NCI-H187 (cell line): ENCODE measurements at regions not wholly inside any gene's neighbourhood (a gene's known extent, or its start where the extent isn't known, plus 50 kb on each side); places are given as distances from the start of the nearest gene placed in this dataset.
"Not testable (repeated sequence)": the region's sequence is repeated elsewhere in the genome, so short reads cannot be mapped to it uniquely, and the experiment has no call there.

ENCODE experiments used
- DNase-seq, 2 experiments: peaks; one replicate each; lab custom pipeline; 2025; lab: John Stamatoyannopoulos, UW

- no peak for DNase-seq
Observed at GRCh38 chr20:12458241-12458640, 540.5 kb downstream of the BTBD3 start.

DNA sequence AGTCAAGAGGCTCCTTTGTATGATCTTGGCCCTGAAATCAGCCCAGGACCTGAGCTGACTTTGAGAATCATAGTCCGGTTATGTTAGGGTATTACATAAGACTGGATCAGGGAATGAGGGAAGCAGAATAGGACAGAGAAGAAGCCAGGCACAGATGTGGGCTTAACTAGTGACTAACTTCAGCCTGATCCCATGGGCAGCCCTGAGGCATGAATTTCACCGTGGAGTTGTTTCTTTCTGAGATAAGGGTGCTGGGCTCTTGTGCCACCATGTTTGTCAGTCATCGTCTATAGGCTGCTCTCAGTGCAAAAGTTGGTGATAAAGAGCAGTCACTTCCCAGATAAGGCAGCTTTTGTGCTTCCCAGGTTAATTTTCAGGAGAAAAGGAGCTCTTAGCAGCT lies 544.7 kb upstream of the SPTLC3 start:
- no peak for DNase-seq

DNA sequence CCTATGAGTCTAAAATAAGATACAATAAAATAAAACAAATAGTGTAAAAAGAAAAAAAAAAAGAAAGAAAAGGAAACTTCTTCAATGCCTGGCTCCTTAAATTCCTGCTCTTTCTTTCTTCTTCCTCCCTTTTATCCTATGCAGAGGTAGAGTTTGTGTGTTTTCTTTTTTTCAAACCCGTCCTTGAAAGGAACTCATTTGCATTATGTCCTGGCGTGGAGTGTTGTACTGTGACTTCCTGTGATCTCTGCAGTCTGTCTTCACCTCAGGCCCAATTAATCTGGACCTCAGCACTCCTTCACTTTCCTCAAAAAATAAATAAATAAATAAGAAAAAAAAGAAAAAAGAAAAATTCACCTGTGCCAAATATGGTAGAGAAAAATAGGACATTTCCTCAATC lies 541.9 kb upstream of the SPTLC3 start:
- peak in 1 of 2 experiments; percentile 61 for DNase-seq

DNA sequence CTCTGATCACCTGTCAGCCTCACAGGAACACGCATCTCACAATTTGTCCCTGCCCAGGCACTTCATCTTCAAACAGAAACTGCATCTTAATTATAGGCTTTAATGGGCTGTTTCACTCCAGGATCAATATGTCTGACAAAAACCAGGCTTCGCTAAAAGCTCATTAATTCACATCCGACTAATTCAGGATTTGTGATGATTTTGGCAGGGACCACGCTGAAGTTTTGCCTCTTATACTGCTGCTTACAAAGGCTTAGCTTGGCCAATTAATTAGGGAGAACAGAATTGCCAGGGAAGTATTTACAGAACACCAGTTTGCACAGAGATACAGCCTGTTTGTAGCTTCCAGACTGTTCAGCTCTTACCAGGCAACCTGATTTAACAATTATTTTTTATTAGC lies 541.0 kb upstream of the SPTLC3 start:
- no peak for DNase-seq

- no peak for DNase-seq
Observed at GRCh38 chr20:12482661-12483060, 526.1 kb upstream of the SPTLC3 start.

GRCh38 chr20:12502443-12502842 lies 506.3 kb upstream of the SPTLC3 start:
- DNase-seq = no peak

DNA sequence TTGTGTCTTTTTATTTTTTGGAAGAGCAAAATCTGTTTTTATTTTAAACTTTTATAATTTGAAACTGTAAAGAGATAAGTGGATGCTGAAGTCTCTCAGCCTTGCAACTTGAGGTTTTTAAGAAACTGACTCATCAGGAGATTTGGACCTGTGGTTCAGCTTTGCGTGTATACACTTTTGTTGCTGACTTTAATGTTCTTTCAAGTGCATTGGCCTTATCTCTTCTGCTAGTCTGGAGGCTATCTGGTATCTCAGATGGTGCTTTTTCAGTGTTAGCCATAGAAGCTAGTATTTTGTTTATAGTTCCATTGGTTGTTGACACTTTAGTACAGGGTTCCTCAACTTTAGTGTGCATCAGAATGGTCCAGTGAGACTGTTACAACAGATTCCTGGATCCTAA lies 504.0 kb upstream of the SPTLC3 start:
- no peak for DNase-seq

DNA sequence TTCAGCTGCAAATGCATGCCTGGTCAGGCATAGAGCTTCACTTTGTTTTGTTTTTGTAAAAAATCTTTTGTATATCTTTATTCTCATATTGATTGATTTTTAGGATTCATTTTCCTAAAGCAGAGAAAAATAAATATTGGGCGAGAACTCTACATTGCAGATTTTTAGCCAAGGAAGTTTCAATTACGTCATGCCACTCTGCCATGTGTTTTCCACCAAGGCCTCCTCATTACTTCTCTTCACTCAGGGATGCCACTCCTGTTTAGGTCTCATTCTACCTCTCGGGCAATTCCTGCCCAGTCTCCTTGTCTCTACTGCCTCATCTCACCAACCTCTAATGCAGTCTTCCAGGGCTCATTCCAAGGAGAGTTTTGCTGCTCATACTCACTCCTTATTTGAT lies 497.3 kb upstream of the SPTLC3 start:
- DNase-seq = no peak

DNA sequence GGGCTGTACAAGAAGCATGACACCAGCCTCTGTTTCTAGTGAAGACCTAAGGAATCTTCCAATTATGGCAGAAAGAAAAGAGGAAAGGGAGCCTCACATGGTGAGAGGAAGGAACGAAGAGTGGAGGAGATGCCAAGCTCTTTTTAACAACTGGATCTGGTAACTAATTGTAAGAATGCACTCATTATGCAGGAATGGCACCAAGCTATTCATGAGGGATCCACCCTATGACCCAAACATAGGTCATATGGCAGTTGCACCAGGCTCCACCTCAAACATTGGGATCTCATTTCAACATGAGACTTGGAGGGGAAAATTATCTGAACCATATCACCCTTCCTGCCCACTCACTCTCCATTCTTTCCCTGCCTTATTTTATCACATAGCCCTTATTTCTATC lies 496.0 kb upstream of the SPTLC3 start:
- DNase-seq = no peak

- DNase-seq = no peak
Observed at GRCh38 chr20:12528104-12528503, 480.7 kb upstream of the SPTLC3 start.

- peak in 1 of 2 experiments; percentile 54 for DNase-seq
Observed at GRCh38 chr20:12528591-12529041, 480.2 kb upstream of the SPTLC3 start.

- no peak for DNase-seq
Observed at GRCh38 chr20:12531626-12532025, 477.1 kb upstream of the SPTLC3 start.

DNA sequence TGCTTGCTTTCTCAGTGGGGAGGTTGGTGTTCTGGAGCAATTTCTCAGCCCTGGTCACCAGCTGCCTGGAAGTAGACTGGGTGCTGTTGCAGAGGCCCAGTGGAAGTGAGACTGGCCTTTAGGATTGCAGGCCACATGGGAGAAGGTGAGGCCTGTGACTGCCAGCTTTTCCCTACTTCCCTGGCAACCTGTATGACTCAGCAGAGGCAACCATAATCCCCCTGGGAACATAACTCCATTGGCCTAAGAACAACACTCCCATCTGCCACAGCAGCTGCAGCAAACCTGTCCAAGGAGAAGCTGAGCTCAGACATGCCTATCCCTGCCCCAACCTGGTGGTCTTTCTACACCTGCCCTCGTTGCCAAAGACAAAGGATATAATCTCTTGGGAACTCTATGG lies 473.5 kb upstream of the SPTLC3 start:
- DNase-seq = no peak

DNA sequence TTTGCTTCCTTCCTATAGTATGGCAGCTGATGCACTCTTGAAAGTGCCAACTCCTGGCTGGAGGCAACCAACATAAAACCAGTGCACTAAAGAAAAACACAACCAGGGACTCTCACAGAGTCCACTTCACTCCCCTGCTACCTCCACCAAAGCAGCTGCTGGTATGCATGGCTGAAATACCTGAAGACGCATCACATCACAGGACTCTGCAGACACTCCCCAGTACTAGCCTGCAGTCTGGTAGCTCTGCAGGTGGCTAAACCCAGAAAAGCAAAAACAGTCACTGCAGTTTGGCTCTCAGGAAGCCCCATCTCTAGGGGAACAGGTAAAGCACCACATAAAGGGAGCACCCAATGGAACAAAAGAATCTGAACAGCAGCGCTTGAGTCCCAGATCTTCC lies 473.0 kb upstream of the SPTLC3 start:
- DNase-seq = no peak

DNA sequence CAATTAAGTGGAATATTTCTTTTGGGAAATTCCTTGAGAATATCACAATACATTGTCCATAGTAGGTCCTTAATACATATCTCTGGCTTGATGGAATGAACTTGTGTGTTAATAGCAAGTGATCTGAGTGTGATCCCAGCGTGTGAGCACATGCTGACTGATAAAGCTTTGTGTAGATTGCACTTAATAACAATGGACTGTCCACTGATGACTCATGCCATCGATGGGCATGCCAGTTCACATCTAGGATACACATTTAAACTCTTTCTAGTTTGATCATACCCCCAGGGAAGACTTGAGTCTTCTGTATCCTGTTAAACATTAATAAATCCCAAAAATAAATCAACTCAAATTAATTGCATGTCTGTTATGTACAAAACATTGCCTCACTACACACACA lies 454.3 kb upstream of the SPTLC3 start:
- no peak for DNase-seq

- no peak for DNase-seq
Observed at GRCh38 chr20:12555369-12555768, 453.4 kb upstream of the SPTLC3 start.

DNA sequence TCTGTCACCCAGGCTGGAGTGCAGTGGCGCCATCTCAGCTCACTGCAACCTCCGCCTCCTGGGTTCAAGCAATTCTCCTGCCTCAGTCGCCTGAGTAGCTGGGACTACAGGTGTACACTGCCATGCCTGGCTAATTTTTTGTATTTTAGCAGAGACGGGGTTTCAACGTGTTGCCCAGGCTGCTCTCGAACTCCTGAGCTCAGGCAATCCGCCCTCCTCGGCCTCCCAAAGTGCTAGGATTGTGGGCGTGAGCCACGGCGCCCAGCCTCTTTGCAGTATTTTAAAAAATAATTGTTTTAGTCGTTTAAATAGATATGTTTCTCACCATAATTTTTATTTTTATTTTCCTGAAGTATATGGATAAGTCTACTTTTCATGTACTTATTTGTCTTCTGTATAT lies 452.9 kb upstream of the SPTLC3 start:
- DNase-seq = not testable (repeated sequence)

- DNase-seq = no peak
Observed at GRCh38 chr20:12557224-12557623, 451.5 kb upstream of the SPTLC3 start.

DNA sequence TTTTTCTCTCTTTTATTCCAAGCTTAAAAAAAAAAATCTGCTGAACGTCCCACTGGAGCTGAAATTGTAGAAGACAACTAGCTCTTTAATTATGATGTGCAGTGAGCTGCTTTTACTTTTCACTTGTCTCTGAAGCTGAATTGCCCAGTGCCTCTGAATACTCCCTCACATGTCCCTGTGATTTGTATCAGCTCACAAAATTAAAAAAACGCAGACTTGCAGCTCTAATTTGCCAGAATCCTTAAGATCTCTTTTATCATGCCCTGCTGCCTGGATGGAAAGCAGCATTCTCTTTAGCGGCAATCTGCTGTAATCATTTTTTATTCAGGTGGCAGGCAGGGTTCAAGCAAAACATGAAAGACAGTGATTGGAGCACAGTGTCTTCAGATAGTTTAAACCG lies 443.8 kb upstream of the SPTLC3 start:
- DNase-seq = no peak

GRCh38 chr20:12566596-12566995 lies 442.2 kb upstream of the SPTLC3 start:
- no peak for DNase-seq

DNA sequence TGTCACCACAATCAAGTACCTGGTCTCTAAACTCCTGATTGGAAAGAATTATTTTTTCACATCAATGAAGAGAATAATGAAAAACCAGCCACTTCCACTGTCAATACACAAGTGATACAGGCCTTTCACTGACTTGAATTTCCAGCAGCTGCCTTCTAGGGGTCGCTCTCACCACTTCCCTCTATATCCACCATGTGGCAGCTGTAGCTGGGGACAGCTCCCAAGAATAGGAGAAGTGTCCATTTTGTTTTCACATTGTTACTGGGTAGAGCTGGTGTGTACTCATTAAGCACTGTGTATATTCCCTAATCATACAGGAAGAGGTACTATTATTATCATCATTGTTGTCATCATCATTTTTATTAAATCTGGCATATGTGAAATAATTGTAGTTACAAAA lies 438.4 kb upstream of the SPTLC3 start:
- no peak for DNase-seq

GRCh38 chr20:12573442-12573841 lies 435.3 kb upstream of the SPTLC3 start:
- DNase-seq = no peak

- no peak for DNase-seq
Observed at GRCh38 chr20:12575352-12576095, 433.2 kb upstream of the SPTLC3 start.

DNA sequence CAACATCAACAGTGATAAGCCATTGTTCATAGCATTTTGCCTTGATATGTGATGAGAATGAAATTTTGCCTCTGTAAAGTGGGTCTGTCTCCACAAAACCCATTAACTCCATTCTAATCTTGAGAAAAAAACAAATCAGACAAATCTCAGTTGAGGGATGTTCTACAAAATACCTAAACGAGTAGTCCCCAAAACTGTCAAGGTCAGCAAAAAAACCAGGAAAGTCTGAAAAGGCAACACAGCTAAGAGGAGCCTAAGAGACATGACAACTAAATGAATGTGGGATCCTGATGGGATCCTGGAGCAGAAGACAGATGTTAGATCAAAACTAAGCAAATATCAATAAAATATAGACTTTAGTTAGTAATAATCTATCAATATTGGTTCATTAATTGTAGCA lies 431.6 kb upstream of the SPTLC3 start:
- DNase-seq = no peak
